NCI-H226 (cell line): ENCODE measurements at regions not wholly inside any gene's neighbourhood (a gene's known extent, or its start where the extent isn't known, plus 50 kb on each side); places are given as distances from the start of the nearest gene placed in this dataset.

ENCODE experiments used
- DNase-seq: peaks from one replicate; pipeline ENCODE4 v3.0.0-alpha.2; 2015

- DNase-seq: no peak
These were observed 121.3 kb upstream of the C1GALT1 start for GRCh38 chr7:7060828-7061599.

GRCh38 chr7:7077945-7078344 lies 104.4 kb upstream of the C1GALT1 start:
- no peak for DNase-seq

GRCh38 chr7:7080802-7081201 lies 101.5 kb upstream of the C1GALT1 start:
- no peak for DNase-seq

- DNase-seq: peak; percentile 30
These were observed 91.9 kb upstream of the C1GALT1 start for GRCh38 chr7:7090460-7090859.

- DNase-seq: no peak
These were observed 84.0 kb upstream of the C1GALT1 start for GRCh38 chr7:7098280-7098818.

- DNase-seq: peak; percentile 100
These were observed 82.7 kb upstream of the C1GALT1 start for GRCh38 chr7:7099584-7100014.

GRCh38 chr7:7100432-7100849 lies 81.9 kb upstream of the C1GALT1 start:
- no peak for DNase-seq

GRCh38 chr7:7102906-7103305 lies 79.4 kb upstream of the C1GALT1 start:
- no peak for DNase-seq

GRCh38 chr7:7103343-7104313 lies 78.7 kb upstream of the C1GALT1 start:
- peak; percentile 55 for DNase-seq

- peak; percentile 67 for DNase-seq
These were observed 78.0 kb upstream of the C1GALT1 start for GRCh38 chr7:7104314-7104698.

- DNase-seq: no peak
These were observed 77.4 kb upstream of the C1GALT1 start for GRCh38 chr7:7104971-7105370.

GRCh38 chr7:7105800-7106582 lies 76.4 kb upstream of the C1GALT1 start:
- no peak for DNase-seq

- DNase-seq: no peak
These were observed 73.4 kb upstream of the C1GALT1 start for GRCh38 chr7:7108931-7109330.

GRCh38 chr7:7109934-7110333 lies 72.4 kb upstream of the C1GALT1 start:
- no peak for DNase-seq

- no peak for DNase-seq
These were observed 71.6 kb upstream of the C1GALT1 start for GRCh38 chr7:7110706-7111105.

GRCh38 chr7:7112868-7113267 lies 69.5 kb upstream of the C1GALT1 start:
- no peak for DNase-seq

GRCh38 chr7:7114575-7115291 lies 67.6 kb upstream of the C1GALT1 start:
- no peak for DNase-seq

- no peak for DNase-seq
These were observed 64.3 kb upstream of the C1GALT1 start for GRCh38 chr7:7117935-7118586.

- DNase-seq: no peak
These were observed 63.5 kb upstream of the C1GALT1 start for GRCh38 chr7:7118822-7119221.

- peak; percentile 32 for DNase-seq
These were observed 62.6 kb upstream of the C1GALT1 start for GRCh38 chr7:7119729-7120128.

- DNase-seq: no peak
These were observed 60.3 kb upstream of the C1GALT1 start for GRCh38 chr7:7122033-7122478.
